Small intestine (tissue), 7 donors: ENCODE measurements at regions not wholly inside any gene's neighbourhood (a gene's known extent, or its start where the extent isn't known, plus 50 kb on each side); places are given as distances from the start of the nearest gene placed in this dataset.

Source experiments
- DNase-seq, 2 donors: peaks; one replicate each; pipeline versions ENCODE4 v3.0.0 to v3.0.0-alpha.2; 2013
- FAIRE-seq: peaks from 2 replicates; lab custom pipeline; 2012; peaks lifted over from hg19 to GRCh38; lab: Jason Lieb, UNC
- H3K27ac ChIP-seq, 3 donors: one replicate each; pipeline ENCODE4 v1.5.1; 2013; ENCODE audit warnings: low read length in 2 of 3, mild to moderate bottlenecking in 2 of 3, control low read depth in 1 of 3, inconsistent platforms in 1 of 3, low read depth in 1 of 3, moderate library complexity in 1 of 3
- H3K27me3 ChIP-seq, 3 donors: one replicate each; pipeline ENCODE4 v1.6.1; 2013; ENCODE audit warnings: low read length in 3 of 3, inconsistent platforms in 1 of 3; ENCODE audit not compliant: control insufficient read depth in 3 of 3, insufficient read depth in 3 of 3
- H3K36me3 ChIP-seq, 3 donors: one replicate each; pipeline ENCODE4 v1.6.1; 2013; ENCODE audit warnings: low read length in 3 of 3, inconsistent platforms in 1 of 3, low read depth in 1 of 3, mild to moderate bottlenecking in 1 of 3, moderate library complexity in 1 of 3; ENCODE audit not compliant: control insufficient read depth in 3 of 3, insufficient read depth in 2 of 3
- H3K4me1 ChIP-seq, 3 donors: one replicate each; pipeline ENCODE4 v1.6.1; 2013; ENCODE audit warnings: low read length in 2 of 3, inconsistent platforms in 1 of 3, low read depth in 1 of 3, mild to moderate bottlenecking in 1 of 3, moderate library complexity in 1 of 3; ENCODE audit not compliant: control insufficient read depth in 3 of 3, insufficient read depth in 2 of 3
- H3K4me3 ChIP-seq, 3 donors: one replicate each; pipeline ENCODE4 v1.5.1; 2013; ENCODE audit warnings: low read length in 3 of 3, control low read depth in 1 of 3, inconsistent platforms in 1 of 3, low read depth in 1 of 3, mild to moderate bottlenecking in 1 of 3, moderate library complexity in 1 of 3
- H3K9me3 ChIP-seq, 2 donors: one replicate each; pipeline ENCODE4 v1.6.1; 2013; ENCODE audit warnings: low read depth in 1 of 2, low read length in 1 of 2; ENCODE audit not compliant: control insufficient read depth in 2 of 2, insufficient read depth in 1 of 2
- WGBS, 3 donors: extraction: QIAGEN DNeasy Blood & Tissue Kit; methylation state at CpG; one replicate each; pipeline ENCODE4 v1.1.7; 2013; 5-methylcytosine and 5-hydroxymethylcytosine counted together
- donor health status: healthy with polysubstance abuse.
- donor health status: control.
- donor health status: control.
- donor health status: Bipolar disorder and iron deficiency.
- donor health status: healthy.

GRCh38 chr1:183721041-183721440, 67.9 kb upstream of the APOBEC4 start:
- no peak for FAIRE-seq
- no peaks in the 10 kb centered on the region for H3K4me1 ChIP-seq
- no peak overlapping the region for H3K4me3 ChIP-seq
- H3K27me3 ChIP-seq, result no peaks in the 10 kb centered on the region
- H3K36me3 ChIP-seq, result no peaks in the 10 kb centered on the region
- DNase-seq, result no peak
- WGBS, 3 donors, result 81 to 90% (median 83%) methylated on average over 1 of the region's 1 CpG
- H3K9me3 ChIP-seq, result no peaks in the 10 kb centered on the region
- H3K27ac ChIP-seq, result no peak overlapping the region

GRCh38 chr1:183720028-183720427, 66.9 kb upstream of the APOBEC4 start:
- DNase-seq (no peak), FAIRE-seq (no peak)
- 79 to 89% (median 84%) methylated on average over 3 of the region's 3 CpGs for WGBS, 3 donors
- Histone ChIP-seq H3K9me3 (no peaks in the 10 kb centered on the region), H3K4me1 (no peaks in the 10 kb centered on the region), H3K27me3 (no peaks in the 10 kb centered on the region), H3K27ac (no peak overlapping the region), H3K36me3 (no peaks in the 10 kb centered on the region), H3K4me3 (no peak overlapping the region)

- no peak for FAIRE-seq
- no peaks in the 10 kb centered on the region for H3K27me3 ChIP-seq
- no peak overlapping the region for H3K4me3 ChIP-seq
- no peak overlapping the region for H3K27ac ChIP-seq
- no peaks in the 10 kb centered on the region for H3K9me3 ChIP-seq
- no peaks in the 10 kb centered on the region for H3K36me3 ChIP-seq
- no peaks in the 10 kb centered on the region for H3K4me1 ChIP-seq
- no peak for DNase-seq
- 59 to 70% (median 63%) methylated on average over 2 of the region's 2 CpGs for WGBS, 3 donors
Measured at GRCh38 chr1:183719289-183719688, 66.2 kb upstream of the APOBEC4 start.

DNA sequence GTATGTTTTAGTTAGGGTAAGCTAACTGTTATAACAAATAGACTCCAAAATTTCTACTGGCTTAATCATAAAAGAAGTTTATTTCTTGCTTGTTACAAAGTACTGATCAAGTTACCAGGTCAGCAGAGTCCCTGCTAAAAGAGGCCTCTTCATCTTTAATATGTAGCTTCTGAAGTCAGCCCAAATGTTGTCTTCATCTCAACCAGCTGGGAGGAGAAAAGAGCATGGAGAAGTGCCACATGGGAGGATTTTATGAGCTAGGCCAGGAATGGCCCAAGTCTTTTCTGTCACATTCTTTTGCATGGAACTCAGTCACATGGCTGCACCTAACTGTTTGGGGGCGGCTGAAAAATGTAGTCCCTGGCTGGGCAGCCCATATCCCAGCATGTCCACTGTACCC, 63.2 kb upstream of the APOBEC4 start:
- H3K4me3 ChIP-seq, result no peak overlapping the region
- DNase-seq, result no peak
- no peak overlapping the region for H3K27ac ChIP-seq
- no peaks in the 10 kb centered on the region for H3K9me3 ChIP-seq
- FAIRE-seq, result no peak
- no peaks in the 10 kb centered on the region for H3K27me3 ChIP-seq
- no peaks in the 10 kb centered on the region for H3K4me1 ChIP-seq
- 81 to 100% (median 83%) methylated on average over 1 of the region's 1 CpG for WGBS, 3 donors
- H3K36me3 ChIP-seq, result no peaks in the 10 kb centered on the region

DNA sequence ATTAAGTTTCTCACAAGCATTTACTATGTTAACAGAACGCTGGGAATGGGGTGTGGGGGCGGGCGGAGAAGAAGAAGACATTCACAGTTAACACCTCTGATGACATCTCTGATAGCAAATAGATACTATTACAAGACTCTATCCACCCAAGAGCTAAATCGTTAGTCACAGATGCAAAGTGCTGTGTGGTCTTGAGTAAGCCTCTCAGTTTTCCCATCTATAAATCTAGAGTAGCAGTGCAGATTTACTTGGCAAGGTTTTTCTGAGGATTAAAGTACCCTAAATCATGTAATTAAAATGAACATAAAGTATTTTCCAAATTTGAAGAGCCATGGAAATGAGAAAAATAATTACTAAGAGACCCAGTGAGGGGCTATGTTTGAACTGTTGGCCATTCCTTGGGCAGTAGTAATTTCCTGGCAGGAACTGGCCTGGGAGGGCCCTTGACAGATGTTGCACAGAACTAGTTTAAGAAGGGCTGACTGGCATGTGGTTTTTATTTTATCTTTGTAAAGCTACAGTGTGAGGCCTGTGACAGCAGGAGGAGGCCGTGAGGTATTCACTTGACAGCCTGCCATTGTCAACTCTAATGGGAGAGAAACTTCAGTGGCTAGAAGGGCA, 58.7 kb upstream of the APOBEC4 start:
- no peak for FAIRE-seq
- WGBS, 3 donors, result 72 to 88% (median 87%) methylated on average over 5 of the region's 5 CpGs
- Histone ChIP-seq H3K4me3 (no peak overlapping the region), H3K36me3 (no peaks in the 10 kb centered on the region), H3K4me1 (no peaks in the 10 kb centered on the region), H3K27ac (no peak overlapping the region), H3K27me3 (no peaks in the 10 kb centered on the region), H3K9me3 (no peaks in the 10 kb centered on the region)
- no peak for DNase-seq

GRCh38 chr1:183711165-183711682, 58.1 kb upstream of the APOBEC4 start:
- H3K36me3 ChIP-seq, result no peaks in the 10 kb centered on the region
- H3K27me3 ChIP-seq, result no peaks in the 10 kb centered on the region
- no peak overlapping the region for H3K27ac ChIP-seq
- H3K4me1 ChIP-seq, result no peaks in the 10 kb centered on the region
- no peaks in the 10 kb centered on the region for H3K9me3 ChIP-seq
- no peak for FAIRE-seq
- no peak overlapping the region for H3K4me3 ChIP-seq
- WGBS, 3 donors, result 90 to 94% (median 92%) methylated on average over 2 of the region's 2 CpGs
- no peak for DNase-seq

GRCh38 chr1:183710734-183711133, 57.6 kb upstream of the APOBEC4 start:
- H3K9me3 ChIP-seq, result no peaks in the 10 kb centered on the region
- H3K27ac ChIP-seq, result no peak overlapping the region
- H3K36me3 ChIP-seq, result no peaks in the 10 kb centered on the region
- DNase-seq, result no peak
- no peak for FAIRE-seq
- H3K4me3 ChIP-seq, result no peak overlapping the region
- no peaks in the 10 kb centered on the region for H3K27me3 ChIP-seq
- H3K4me1 ChIP-seq, result no peaks in the 10 kb centered on the region
- 77 to 86% (median 81%) methylated on average over 3 of the region's 3 CpGs for WGBS, 3 donors

- FAIRE-seq, result no peak
- H3K9me3 ChIP-seq, result no peaks in the 10 kb centered on the region
- 90 to 95% (median 94%) methylated on average over 1 of the region's 1 CpG for WGBS, 3 donors
Measured at GRCh38 chr1:183710333-183710732, 57.2 kb upstream of the APOBEC4 start.

DNA sequence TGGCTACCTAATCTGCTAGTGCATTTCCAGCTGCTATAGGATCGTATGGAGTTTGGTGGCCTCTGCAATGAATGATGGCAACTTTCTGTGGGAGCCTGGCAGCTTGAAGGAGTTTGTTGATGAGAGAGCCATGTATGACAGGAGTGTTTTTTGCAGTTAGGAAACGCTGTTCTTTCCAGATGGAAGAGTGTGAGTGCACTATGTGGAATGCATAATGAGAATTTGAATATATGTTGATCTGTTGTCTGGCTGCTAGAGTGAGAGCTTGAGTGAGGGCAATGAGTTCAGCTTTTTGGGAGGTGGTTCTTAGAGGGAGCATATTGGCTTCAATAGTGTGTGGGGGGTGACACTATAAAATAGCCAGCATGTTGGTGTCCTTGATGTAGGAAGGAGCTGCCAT, 51.0 kb upstream of the APOBEC4 start:
- FAIRE-seq (no peak), DNase-seq (no peak)
- Histone ChIP-seq H3K4me3 (no peak overlapping the region), H3K27ac (no peak overlapping the region), H3K27me3 (no peaks in the 10 kb centered on the region), H3K4me1 (peaks cover 0 to 4% (median 0%) of the 10 kb centered on the region in 3 donors), H3K9me3 (no peaks in the 10 kb centered on the region), H3K36me3 (no peaks in the 10 kb centered on the region)
- WGBS, 3 donors, result 92 to 100% (median 95%) methylated on average over 2 of the region's 2 CpGs

More at GRCh38 chr1:183710333-183710732, 57.2 kb upstream of the APOBEC4 start:
- Histone ChIP-seq H3K27ac (no peak overlapping the region), H3K4me1 (no peaks in the 10 kb centered on the region), H3K27me3 (no peaks in the 10 kb centered on the region), H3K36me3 (no peaks in the 10 kb centered on the region), H3K4me3 (no peak overlapping the region)
- DNase-seq, result no peak
